A549 (cell line): ENCODE measurements at regions not wholly inside any gene's neighbourhood (a gene's known extent, or its start where the extent isn't known, plus 50 kb on each side); places are given as distances from the start of the nearest gene placed in this dataset.

Experiments
- CTCF ChIP-seq: fragments of >200 bp; sonication (Bioruptor Twin); formaldehyde crosslinking; IDR thresholded peaks from 3 replicates; pipeline ENCODE4 v1.5.1; 2016
- RAD21 ChIP-seq, 2 experiments: fragments of >200 bp in 1 of 2; sonication (Bioruptor Twin) in 1 of 2; formaldehyde crosslinking in 1 of 2; IDR thresholded peaks in 1 of 2; conservative IDR thresholded peaks in 1 of 2; 2 replicates in 1 of 2; 3 replicates in 1 of 2; pipeline ENCODE4 v1.6.1; 2012 to 2018; ENCODE audit warnings: inconsistent platforms in 1 of 2
- RFX5 ChIP-seq: fragments of 450-650 bp; IDR thresholded peaks from 2 replicates; pipeline ENCODE4 v1.7.1; 2014; ENCODE audit warnings: antibody characterized with exemption, mild to moderate bottlenecking, moderate library complexity

- TF ChIP-seq RFX5: no peak
- no peak for TF ChIP-seq RAD21 (conservative IDR thresholded peaks at IDR 0.05 in 1 of 2, IDR thresholded peaks at IDR 0.05 in 1 of 2)
- no peak for TF ChIP-seq CTCF
Observed at GRCh38 chr17:33567223-33567622, 274.1 kb upstream of the ASIC2 start.
